ENCODE measurements at regions not wholly inside any gene's neighbourhood (a gene's known extent, or its start where the extent isn't known, plus 50 kb on each side); places are given as distances from the start of the nearest gene placed in this dataset.
A peak's percentile ranks its signal among the peaks of the same experiment; 100 is the strongest.

GRCh38 chr7:13278020-13278419, 590.6 kb downstream of the ARL4A start:
- Histone ChIP-seq H3K36me3 (no peaks in the 10 kb centered on the region), H3K4me1 (no peaks in the 10 kb centered on the region), H3K9me3 (no peaks in the 10 kb centered on the region), H3K4me3 (ENCODE audit: low read depth, low read length) (no peak overlapping the region), H3K27me3 (no peaks in the 10 kb centered on the region)
- TF ChIP-seq, protein P1, sequence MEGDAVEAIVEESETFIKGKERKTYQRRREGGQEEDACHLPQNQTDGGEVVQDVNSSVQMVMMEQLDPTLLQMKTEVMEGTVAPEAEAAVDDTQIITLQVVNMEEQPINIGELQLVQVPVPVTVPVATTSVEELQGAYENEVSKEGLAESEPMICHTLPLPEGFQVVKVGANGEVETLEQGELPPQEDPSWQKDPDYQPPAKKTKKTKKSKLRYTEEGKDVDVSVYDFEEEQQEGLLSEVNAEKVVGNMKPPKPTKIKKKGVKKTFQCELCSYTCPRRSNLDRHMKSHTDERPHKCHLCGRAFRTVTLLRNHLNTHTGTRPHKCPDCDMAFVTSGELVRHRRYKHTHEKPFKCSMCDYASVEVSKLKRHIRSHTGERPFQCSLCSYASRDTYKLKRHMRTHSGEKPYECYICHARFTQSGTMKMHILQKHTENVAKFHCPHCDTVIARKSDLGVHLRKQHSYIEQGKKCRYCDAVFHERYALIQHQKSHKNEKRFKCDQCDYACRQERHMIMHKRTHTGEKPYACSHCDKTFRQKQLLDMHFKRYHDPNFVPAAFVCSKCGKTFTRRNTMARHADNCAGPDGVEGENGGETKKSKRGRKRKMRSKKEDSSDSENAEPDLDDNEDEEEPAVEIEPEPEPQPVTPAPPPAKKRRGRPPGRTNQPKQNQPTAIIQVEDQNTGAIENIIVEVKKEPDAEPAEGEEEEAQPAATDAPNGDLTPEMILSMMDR (IDR thresholded peaks at IDR 0.05; ENCODE audit: low read depth, low read length), result no peak
- DNase-seq, result no peak

DNA sequence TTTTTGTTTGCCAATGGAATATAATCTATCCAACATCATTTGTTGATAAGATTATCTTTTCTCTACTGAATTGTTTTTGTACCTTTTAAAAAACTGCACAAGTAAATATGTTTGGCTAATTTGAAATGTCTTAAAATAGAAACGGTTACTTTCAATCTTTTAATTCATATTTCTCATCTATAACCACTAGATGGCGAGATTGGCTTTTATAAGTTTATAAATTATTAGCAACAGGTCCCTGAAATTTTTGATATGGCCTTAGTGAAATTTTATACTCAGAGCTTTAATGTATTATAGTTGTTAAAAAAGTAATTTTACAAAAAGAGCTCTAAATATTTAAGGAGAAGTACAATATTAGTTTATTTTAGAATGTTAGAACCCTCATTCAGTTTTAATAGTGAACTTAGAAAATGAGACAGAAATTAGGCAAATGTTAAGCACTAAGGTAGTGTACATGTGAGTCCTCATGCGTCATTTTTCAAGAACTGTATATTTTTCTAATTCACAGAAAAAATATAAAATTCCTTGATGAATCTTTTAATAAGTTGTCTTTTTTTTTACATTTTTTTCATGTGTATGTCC, 592.5 kb downstream of the ARL4A start:
- DNase-seq, result no peak

GRCh38 chr7:13282377-13282980, 595.0 kb downstream of the ARL4A start:
- Histone ChIP-seq H3K27me3 (no peaks in the 10 kb centered on the region), H3K36me3 (no peaks in the 10 kb centered on the region), H3K4me1 (no peaks in the 10 kb centered on the region), H3K4me3 (ENCODE audit: low read depth, low read length) (no peak overlapping the region), H3K9me3 (no peaks in the 10 kb centered on the region)
- TF ChIP-seq, protein P1 (IDR thresholded peaks at IDR 0.05; ENCODE audit: low read depth, low read length), result peak; percentile 56
- no peak for DNase-seq

More for the DNA sequence above, 592.5 kb downstream of the ARL4A start:
- no peaks in the 10 kb centered on the region for H3K36me3 ChIP-seq
- H3K4me3 ChIP-seq (ENCODE audit: low read depth, low read length), result no peak overlapping the region
- no peaks in the 10 kb centered on the region for H3K4me1 ChIP-seq
- no peaks in the 10 kb centered on the region for H3K9me3 ChIP-seq
- TF ChIP-seq, protein P1 (IDR thresholded peaks at IDR 0.05; ENCODE audit: low read depth, low read length), result no peak
- no peaks in the 10 kb centered on the region for H3K27me3 ChIP-seq

DNA sequence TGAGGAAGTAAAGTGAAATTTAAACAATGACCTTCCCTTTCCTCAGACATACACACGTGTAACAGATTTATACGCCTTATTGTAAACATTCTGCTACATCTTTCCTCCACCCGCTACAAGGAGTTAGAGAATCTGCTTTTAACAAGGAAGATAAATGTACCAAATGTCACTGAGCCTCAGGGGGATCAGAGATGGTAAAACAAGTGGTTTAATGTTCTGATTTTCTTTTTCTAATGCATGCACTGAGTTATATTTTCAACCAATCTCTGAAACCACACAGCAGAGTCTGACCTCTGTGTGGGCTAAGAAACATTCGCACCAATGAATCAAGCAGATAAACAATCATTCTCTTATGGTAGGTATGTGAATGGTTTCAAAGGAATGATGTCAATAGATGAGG, 599.5 kb downstream of the ARL4A start:
- DNase-seq, result no peak
- no peak overlapping the region for H3K4me3 ChIP-seq (ENCODE audit: low read depth, low read length)
- H3K9me3 ChIP-seq, result no peaks in the 10 kb centered on the region
- TF ChIP-seq, protein P1 (IDR thresholded peaks at IDR 0.05; ENCODE audit: low read depth, low read length), result no peak
- no peaks in the 10 kb centered on the region for H3K36me3 ChIP-seq
- H3K4me1 ChIP-seq, result no peaks in the 10 kb centered on the region
- no peaks in the 10 kb centered on the region for H3K27me3 ChIP-seq

DNA sequence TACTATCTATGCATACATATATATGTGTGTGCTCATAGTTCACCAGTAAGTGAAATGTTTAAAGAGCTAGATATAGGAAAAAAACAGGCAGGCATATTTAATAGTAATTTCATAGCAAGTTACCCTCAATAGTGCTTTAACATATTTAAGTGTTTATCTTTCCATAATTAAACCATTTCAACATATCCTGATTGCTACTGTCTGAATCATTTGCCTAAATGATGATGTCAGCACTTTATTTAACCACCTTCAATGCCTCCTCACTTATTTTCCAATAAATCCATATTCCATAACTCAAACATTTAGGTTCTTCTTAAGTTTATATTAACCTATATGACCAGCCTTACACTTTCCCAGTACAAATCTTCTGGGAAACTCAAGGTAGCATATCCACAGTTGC, 601.1 kb downstream of the ARL4A start:
- Histone ChIP-seq H3K4me3 (ENCODE audit: low read depth, low read length) (no peak overlapping the region), H3K9me3 (no peaks in the 10 kb centered on the region), H3K4me1 (no peaks in the 10 kb centered on the region), H3K27me3 (no peaks in the 10 kb centered on the region), H3K36me3 (no peaks in the 10 kb centered on the region)
- DNase-seq, result no peak
- TF ChIP-seq, protein P1 (IDR thresholded peaks at IDR 0.05; ENCODE audit: low read depth, low read length), result no peak

GRCh38 chr7:13290975-13291374, 603.5 kb downstream of the ARL4A start:
- TF ChIP-seq, protein P1 (IDR thresholded peaks at IDR 0.05; ENCODE audit: low read depth, low read length), result no peak
- Histone ChIP-seq H3K4me3 (ENCODE audit: low read depth, low read length) (no peak overlapping the region), H3K9me3 (no peaks in the 10 kb centered on the region), H3K36me3 (no peaks in the 10 kb centered on the region), H3K4me1 (no peaks in the 10 kb centered on the region), H3K27me3 (no peaks in the 10 kb centered on the region; the same call in 1 of the 2 replicates)
- no peak for DNase-seq
